ENCODE measurements at regions not wholly inside any gene's neighbourhood (a gene's known extent, or its start where the extent isn't known, plus 50 kb on each side); places are given as distances from the start of the nearest gene placed in this dataset.

DNA sequence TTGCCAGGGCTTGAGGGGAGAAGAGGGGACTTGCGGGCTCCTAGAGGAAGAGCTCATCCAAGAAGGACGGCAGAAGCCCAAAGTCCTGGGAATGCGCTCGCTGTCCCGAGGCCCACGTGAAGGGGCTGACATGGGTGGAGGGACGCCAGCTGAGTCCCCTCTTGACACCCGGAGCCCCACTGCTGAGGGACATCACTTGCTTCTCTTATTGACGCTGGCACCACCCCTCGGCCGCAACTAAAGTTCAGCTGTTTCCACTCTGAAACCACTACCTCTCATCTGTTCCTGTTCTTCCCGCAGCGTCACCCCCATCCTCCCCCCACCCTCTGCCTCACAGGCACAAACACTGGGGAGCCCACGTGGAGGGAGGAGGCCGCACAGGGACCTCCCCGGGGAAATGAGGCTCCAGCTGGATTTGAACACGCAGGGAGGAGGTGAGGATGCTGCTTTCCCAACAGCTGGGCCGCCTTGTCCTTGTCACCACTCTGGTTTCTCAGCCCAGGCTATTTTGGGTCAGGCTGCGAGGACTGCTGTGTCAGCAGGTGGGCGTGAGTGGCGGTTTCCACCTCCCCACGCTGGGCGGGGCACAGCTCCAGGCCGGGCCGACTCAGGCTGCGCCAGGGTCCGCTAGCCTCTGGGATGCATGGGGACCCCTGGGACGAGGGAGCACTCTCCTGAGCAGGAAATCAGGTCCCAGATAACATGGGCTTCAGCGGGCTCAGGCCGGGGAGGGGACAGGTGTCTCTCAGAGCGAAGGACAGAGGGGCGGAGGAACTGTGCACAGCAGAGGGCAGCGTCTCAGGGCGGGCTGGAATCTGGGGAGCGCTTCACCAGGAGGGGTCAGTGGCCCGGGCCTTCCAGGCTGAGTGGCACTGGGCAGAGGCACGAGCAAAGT is 156.3 kb downstream of the ZNF248 start:
- DNase-seq (no peak), ATAC-seq (no peak)
- intact Hi-C loops (cut with DNase I), result no loop called here

DNA sequence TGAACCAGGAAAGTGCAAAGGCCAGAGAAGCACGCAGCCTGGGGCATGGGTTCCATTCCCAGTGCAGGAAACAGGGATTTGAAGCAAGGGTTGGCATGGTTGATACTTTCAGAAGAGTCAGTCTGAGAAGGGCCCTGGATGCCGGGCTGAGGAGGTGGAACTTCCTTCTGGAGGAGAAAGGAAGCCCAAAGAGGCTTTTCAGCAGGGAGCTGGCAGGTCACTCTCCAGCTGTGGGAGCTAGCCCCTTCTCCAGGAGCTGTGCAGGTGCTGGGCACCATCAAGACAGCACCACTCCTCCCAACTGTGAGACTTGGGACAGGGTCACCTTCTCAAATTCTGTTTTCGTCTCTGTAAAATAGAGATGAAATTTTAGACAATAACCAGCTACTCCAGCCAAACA is 169.8 kb downstream of the ZNF248 start:
- intact Hi-C loops (cut with DNase I), result no loop called here
- DNase-seq, result no peak
- ATAC-seq, result no peak

- intact Hi-C loops (cut with DNase I), result no loop called here
- ATAC-seq (no peak), DNase-seq (no peak)
Observed at GRCh38 chr10:37685741-37686683, 171.4 kb downstream of the ZNF248 start.

GRCh38 chr10:37684765-37685164 is 172.6 kb downstream of the ZNF248 start:
- DNase-seq (no peak), ATAC-seq (no peak)
- intact Hi-C loops (cut with DNase I), result no loop called here

GRCh38 chr10:37682617-37683016 is 174.8 kb downstream of the ZNF248 start:
- DNase-seq (no peak), ATAC-seq (no peak)

DNA sequence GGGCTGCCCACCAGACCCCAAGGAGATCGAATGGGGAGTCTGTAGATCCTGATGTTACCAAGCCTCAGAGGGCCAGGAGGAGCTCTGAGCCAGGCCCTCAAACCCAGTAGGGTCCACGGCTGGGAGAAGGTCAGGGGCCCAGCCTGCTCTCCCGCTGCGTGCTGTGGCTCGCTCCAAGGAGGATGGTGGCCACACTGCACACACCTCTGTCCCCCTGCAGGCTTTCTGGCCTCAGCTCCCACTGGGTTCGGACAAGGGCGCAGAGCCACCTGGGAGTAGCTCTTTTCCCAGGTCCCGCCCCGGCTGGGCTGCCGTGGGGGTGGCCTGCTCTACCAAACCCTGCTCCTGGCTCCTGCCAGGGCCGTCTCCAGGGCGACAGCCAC is 175.8 kb downstream of the ZNF248 start:
- intact Hi-C loops (cut with DNase I), result no loop called here
- DNase-seq (no peak), ATAC-seq (no peak)

More at GRCh38 chr10:37682617-37683016, 174.8 kb downstream of the ZNF248 start:
- intact Hi-C loops (cut with DNase I), result no loop called here

DNA sequence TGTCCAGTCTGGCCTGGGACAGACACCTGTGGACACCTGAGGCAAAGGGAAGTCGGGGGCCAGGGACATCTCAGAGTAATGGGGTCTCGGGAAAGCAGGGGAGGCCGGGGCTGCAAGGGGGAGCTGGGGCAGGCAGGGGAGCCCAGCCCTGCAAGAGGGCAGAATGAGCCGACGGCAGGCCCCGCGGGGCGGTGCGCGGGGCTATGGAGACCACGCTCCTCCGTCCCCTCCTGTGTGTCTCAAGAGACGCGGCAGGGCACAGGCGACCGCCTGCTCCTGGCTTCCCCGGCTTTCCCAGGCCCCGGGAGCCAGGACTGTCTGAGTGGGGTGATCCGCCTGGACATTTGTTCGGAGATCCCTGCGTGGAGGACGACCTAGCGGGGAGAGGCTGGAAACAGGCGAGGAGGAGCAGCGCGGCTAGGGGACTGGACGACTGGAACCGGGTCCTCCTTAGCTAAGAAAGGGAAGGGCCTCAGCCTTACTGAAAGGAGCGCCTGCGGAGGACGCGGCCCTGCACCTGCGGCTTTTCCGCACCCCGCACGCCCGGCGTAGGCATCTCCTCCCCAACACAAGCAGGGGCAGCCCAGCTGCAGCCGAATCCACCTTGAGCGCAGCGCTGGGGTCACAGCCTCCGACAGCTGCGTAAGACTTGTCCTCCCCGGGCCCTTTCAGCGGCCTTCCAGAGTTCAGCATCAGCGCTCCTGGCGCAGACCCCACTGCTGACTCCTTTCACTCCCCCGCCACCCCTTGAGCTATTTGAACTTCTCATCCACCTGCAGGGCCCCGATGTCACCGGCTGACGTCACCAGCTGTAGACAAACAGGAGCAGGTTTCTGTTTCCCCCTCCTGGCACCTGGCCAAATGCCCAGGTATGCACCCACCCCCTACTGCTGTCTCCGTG is 176.4 kb downstream of the ZNF248 start:
- ATAC-seq, result no peak
- DNase-seq, result no peak
- intact Hi-C loops (cut with DNase I), result no loop called here

DNA sequence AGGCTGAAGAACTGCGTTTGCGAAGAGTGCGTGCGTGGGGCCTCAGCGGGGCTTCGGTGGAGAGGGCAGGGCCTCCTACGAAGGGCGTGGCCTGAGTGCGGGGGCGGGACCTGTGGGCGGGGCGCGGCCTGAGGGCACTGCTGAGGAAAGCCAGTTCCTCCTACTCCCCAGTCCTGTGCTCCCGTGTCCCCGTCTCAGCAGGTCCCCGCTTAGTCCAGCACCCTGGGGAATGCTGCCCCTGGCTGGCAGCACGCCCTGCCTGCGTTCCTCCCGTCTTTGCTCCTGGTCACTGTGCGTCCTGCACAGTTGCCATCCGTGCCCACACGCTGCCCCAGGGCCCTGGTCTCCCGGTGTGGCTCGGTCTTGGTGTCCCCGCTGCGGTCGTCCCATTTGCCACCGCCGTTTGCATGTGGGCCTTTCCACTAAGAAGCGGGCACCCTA is 177.1 kb downstream of the ZNF248 start:
- DNase-seq, result no peak
- intact Hi-C loops (cut with DNase I), result no loop called here
- ATAC-seq, result no peak

DNA sequence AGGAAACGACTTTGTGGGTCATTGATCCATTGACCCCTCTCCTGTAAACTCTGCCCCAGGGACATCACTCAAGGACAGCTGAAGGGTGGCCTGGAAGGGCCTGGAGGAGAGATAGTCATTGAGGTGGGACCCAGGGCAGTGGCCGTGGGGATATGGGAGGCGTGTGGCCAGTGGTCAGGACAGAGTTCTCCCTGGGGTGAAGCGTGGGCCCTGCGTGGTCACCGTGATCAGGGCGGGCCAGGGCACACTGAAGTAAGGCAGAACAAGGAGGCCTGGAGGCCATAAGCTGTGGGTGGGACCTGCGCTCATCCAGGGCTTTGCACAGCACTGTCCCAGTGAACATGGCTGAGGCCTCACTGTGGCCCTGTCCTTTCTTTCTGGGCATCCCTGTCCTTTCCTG is 177.9 kb downstream of the ZNF248 start:
- intact Hi-C loops (cut with DNase I), result no loop called here
- ATAC-seq (no peak), DNase-seq (no peak)

DNA sequence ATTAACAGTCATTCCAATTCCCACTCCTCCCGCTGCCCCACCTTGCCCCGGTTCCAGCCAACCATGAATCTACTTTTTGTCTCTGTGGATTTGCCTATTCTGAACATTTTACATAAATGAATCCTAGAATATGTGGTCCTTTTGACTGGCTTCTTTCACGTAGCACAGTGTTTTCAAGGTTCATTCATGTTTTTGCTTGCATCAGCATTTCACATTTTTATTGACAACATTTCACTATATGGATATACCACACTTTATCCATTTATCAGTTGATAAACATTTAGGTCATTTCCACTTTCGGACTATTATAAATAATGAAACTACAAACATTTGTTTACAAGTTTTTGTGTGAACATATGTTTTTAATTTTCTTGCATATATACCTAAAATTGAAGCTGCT is 182.0 kb downstream of the ZNF248 start:
- DNase-seq, result no peak
- intact Hi-C loops (cut with DNase I), result no loop called here

DNA sequence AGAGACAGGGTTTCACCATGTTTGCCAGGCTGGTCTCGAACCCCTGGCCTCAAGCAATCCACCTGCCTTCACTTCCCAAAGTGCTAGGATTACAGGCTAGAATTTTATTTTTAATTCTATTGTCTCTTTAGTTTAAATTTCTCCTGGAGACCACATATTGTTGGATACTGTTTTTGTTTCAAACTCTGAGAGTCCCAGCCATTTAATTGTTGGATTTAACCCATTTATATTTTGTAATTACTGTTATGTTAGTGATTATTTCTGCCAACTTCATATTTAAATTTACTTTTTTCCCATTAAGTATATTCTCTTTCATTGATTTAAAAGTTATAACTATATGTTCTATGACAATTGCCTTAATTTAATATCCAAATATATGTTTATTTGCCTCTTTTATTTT is 185.6 kb downstream of the ZNF248 start:
- ATAC-seq, result no peak
- DNase-seq, result no peak
- intact Hi-C loops (cut with DNase I), result no loop called here

More for the DNA sequence above, 182.0 kb downstream of the ZNF248 start:
- ATAC-seq, result no peak

DNA sequence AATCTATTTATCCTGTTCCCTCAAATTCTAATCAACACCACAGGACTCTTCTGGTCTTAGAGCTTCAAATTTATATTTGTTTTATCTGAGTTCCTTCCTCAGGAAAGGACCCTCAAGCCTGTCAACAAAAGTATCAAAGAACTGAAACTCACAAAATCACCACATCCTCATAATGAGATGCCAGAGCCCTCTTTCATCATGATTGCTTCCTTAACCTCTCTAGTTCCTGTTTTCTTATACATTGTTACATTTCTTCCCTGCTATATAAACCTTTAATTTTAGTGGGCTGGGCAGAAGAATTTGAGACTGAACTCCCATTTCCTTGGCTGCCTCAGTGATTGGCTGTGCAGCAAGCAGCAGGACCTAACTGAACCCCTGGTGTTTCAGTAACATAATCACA is 189.7 kb downstream of the ZNF248 start:
- intact Hi-C loops (cut with DNase I), result no loop called here
- DNase-seq (no peak), ATAC-seq (no peak)

DNA sequence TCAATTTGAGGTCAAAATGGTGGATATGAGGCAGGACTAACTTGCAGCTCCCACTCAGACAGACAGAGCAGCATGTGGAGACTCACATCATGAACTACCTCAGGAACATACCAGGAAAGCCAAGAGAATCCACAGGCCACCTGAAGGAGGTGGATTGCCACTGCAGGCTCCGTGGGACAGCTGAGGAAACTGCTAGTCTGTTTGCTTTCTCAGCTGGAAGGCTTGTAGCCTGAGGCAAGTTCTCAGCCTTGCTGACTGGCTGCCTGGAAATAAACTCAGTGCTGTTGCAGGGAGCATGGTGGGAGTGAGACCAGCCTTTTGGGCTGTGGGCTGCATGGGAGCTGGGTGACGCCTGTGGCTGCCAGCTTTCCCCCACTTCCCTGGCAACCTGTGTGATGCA is 202.9 kb downstream of the ZNF248 start:
- intact Hi-C loops (cut with DNase I), result no loop called here
- DNase-seq, result no peak
- ATAC-seq, result no peak

GRCh38 chr10:37643187-37643586 is 214.2 kb downstream of the ZNF248 start:
- DNase-seq (no peak), ATAC-seq (peak; percentile 43 to 44)
- intact Hi-C loops (cut with DNase I), result no loop called here

DNA sequence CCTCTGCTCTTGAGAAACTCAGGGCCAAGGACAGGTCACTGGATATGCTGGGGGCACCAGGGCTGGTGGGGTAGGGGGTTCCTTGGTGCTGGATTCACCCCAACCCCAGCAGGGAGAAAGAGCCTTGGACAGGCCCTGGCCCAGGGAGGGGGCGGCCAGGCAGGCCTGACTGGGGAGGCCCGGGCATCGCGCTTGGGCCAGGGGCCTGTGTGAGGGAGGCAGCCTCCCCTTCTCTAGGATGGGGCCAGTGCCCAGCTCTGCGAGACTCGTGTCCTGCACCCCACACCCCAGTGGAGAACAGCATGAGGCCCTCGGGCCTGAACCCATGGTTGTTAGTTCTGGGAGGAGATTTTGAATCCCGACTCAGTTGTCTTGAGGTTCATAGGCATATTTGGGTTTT is 217.1 kb downstream of the ZNF248 start:
- ATAC-seq (no peak), DNase-seq (no peak)
- intact Hi-C loops (cut with DNase I), result no loop called here

DNA sequence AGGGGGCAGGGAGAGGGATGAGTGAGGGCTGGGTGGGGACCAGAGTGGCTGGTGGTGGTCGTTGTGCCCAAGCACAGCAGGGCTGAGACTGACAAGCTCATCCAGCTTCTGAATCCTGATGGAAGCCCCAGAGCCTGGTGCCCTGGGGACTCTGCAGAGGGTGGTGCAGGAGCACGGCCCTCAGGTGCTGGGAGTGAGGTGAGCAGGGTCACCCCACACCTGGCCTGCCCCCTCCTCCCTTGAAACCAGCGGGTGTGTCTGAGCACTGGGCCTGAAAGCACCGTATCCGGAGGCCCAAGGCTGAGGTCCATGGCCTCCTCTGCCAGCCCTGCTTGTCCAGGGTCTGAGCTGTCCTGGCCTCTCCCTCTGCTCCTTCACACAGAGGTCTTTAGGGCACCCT is 218.2 kb downstream of the ZNF248 start:
- intact Hi-C loops (cut with DNase I), result no loop called here
- no peak for ATAC-seq
- DNase-seq, result no peak

- no peak for DNase-seq
- ATAC-seq, result no peak
- intact Hi-C loops (cut with DNase I), result no loop called here
Observed at GRCh38 chr10:37638569-37638968, 218.8 kb downstream of the ZNF248 start.

DNA sequence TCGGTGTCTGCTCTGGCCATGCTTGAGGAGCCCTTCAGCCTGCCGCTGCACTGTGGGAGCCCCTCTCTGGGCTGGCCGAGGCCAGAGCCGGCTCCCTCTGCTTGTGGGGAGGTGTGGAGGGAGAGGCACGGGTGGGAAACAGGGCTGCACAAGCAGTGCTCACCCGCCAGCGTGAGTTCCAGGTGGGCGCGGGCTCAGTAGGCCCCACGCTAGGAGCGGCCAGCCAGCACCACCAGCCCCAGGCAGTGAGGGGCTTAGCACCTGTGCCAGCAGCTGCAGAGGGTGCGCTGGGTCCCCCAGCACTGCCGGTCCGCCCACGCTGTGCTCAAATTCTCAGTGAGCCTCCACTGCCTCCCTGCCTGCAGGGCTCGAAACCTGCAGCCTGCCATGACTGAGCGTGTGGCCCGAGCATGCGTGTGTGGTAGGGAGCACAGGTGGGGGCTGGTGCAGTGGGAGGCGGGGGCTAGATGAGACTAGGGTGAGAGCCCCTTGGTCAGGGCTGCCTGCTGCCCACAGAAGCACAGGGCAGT is 223.0 kb downstream of the ZNF248 start:
- DNase-seq (no peak), ATAC-seq (no peak)
- intact Hi-C loops (cut with DNase I), result no loop called here

DNA sequence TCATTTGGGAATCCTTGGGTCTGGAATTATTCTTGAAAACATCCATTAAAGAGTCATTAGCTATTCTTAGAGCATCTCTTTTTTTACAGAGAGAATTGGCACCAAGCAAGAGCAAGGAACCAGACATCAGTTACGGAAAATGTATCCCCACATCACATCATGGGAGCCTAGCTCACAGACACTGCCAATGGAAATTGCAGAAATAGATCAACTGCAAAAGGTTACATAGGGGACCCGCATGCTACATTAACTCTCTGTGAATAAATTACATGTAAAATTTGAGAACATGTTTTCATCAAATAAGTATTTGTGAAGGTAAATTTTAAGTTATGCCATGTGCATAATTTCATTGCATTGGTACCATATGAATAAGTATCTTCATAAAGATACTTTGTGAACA is 224.8 kb downstream of the ZNF248 start:
- DNase-seq (no peak), ATAC-seq (no peak)
- intact Hi-C loops (cut with DNase I), result no loop called here
